IMR-90 (cell line): ENCODE measurements at regions not wholly inside any gene's neighbourhood (a gene's known extent, or its start where the extent isn't known, plus 50 kb on each side); places are given as distances from the start of the nearest gene placed in this dataset.

Source experiments
- ATAC-seq: fragments of 200-7000 bp; cut with Tn5 transposase; 2 replicates; pipeline ENCODE4 v1.9.1; 2020; ENCODE audit warnings: low read depth, mild to moderate bottlenecking, moderate library complexity
- BruUV-seq: library from RNA; stranded (reverse); fragments of 400-500 nt; replicated peaks from 2 replicates; lab custom pipeline; 2021; lab: Mats Ljungman, UMichigan
- CTCF ChIA-PET: fragments of 300-600 bp; formaldehyde crosslinking; extraction: SDS; loops from one replicate; lab custom pipeline; 2021; ENCODE audit warnings: antibody characterized with exemption; lab: Yijun Ruan, JAX
- POLR2A ChIA-PET: fragments of 300-600 bp; sonication (Branson Sonifier 250); formaldehyde crosslinking; loops from one replicate; lab custom pipeline; 2022; ENCODE audit warnings: antibody characterized with exemption; ENCODE audit not compliant: unreplicated experiment; lab: Charles Lee
- DNase-seq: peaks from one replicate; pipeline ENCODE4 v3.0.0; 2013
- H2AFZ ChIP-seq: replicated peaks from 2 replicates; pipeline ENCODE3; 2013; ENCODE audit warnings: low read length, mild to moderate bottlenecking; ENCODE audit not compliant: poor library complexity
- H2AK5ac ChIP-seq: 2 replicates; pipeline ENCODE4 v1.6.1; 2013; ENCODE audit warnings: low read depth, low read length, inconsistent platforms
- H2AK9ac ChIP-seq: replicated peaks from 2 replicates; pipeline ENCODE3; 2013; ENCODE audit warnings: mild to moderate bottlenecking, low read depth, low read length, moderate library complexity; ENCODE audit not compliant: poor library complexity
- H2BK120ac ChIP-seq: 2 replicates; pipeline ENCODE4 v1.6.1; 2013; ENCODE audit warnings: low read depth, low read length, inconsistent platforms
- H2BK15ac ChIP-seq: 3 replicates; pipeline ENCODE4 v1.6.1; 2013; ENCODE audit warnings: low read depth, low read length, inconsistent platforms
- H2BK20ac ChIP-seq: 2 replicates; pipeline ENCODE4 v1.6.1; 2013; ENCODE audit warnings: low read depth, mild to moderate bottlenecking, inconsistent platforms, low read length, moderate library complexity
- H2BK5ac ChIP-seq: 2 replicates; pipeline ENCODE4 v1.6.1; 2013; ENCODE audit warnings: mild to moderate bottlenecking, low read depth, low read length, inconsistent platforms; ENCODE audit not compliant: poor library complexity, severe bottlenecking
- H3K14ac ChIP-seq: replicated peaks from 2 replicates; pipeline ENCODE4 v1.6.1; 2013; ENCODE audit warnings: low read depth, low read length, inconsistent platforms
- H3K18ac ChIP-seq: 2 replicates; pipeline ENCODE4 v1.6.1; 2013; ENCODE audit warnings: low read depth, low read length, control low read depth
- H3K23ac ChIP-seq: 2 replicates; pipeline ENCODE4 v1.6.1; 2013; ENCODE audit warnings: low read depth, low read length, inconsistent platforms
- H3K27ac ChIP-seq: 2 replicates; pipeline ENCODE4 v1.5.1; 2013; ENCODE audit warnings: mild to moderate bottlenecking, control low read depth, low read length; ENCODE audit not compliant: insufficient read depth
- H3K27me3 ChIP-seq: 2 replicates; pipeline ENCODE4 v1.6.1; 2013; ENCODE audit warnings: low read length; ENCODE audit not compliant: control insufficient read depth, insufficient read depth
- H3K36me3 ChIP-seq: 2 replicates; pipeline ENCODE4 v1.6.1; 2013; ENCODE audit warnings: low read length, mixed read lengths; ENCODE audit not compliant: control insufficient read depth, insufficient read depth
- H3K4ac ChIP-seq: 2 replicates; pipeline ENCODE4 v1.6.1; 2013; ENCODE audit warnings: low read depth, low read length, inconsistent platforms
- H3K4me1 ChIP-seq: 2 replicates; pipeline ENCODE4 v1.6.1; 2013; ENCODE audit warnings: low read length, mixed read lengths; ENCODE audit not compliant: control insufficient read depth, insufficient read depth
- H3K4me2 ChIP-seq: 2 replicates; pipeline ENCODE4 v1.6.1; 2013; ENCODE audit warnings: low read depth, mild to moderate bottlenecking, control low read depth, low read length, moderate library complexity
- H3K4me3 ChIP-seq: 2 replicates; pipeline ENCODE4 v1.5.1; 2013; ENCODE audit warnings: low read depth, mild to moderate bottlenecking, control low read depth, low read length, moderate library complexity; ENCODE audit not compliant: insufficient read depth
- H3K56ac ChIP-seq: 2 replicates; pipeline ENCODE4 v1.6.1; 2013; ENCODE audit warnings: low read length, inconsistent platforms; ENCODE audit not compliant: insufficient read depth; ENCODE audit errors: extremely low read depth
- H3K79me1 ChIP-seq, 2 experiments: 2 replicates each; pipeline ENCODE4 v1.6.1; 2013; ENCODE audit warnings: low read length in 2 of 2, inconsistent platforms in 1 of 2, low read depth in 1 of 2
- H3K9ac ChIP-seq: 2 replicates; pipeline ENCODE4 v1.6.1; 2013; ENCODE audit warnings: low read depth, low read length, control low read depth
- H3K9me1 ChIP-seq: 2 replicates; pipeline ENCODE4 v1.6.1; 2013; ENCODE audit warnings: low read length, inconsistent platforms; ENCODE audit not compliant: insufficient read depth
- H3K9me3 ChIP-seq: 2 replicates; pipeline ENCODE4 v1.6.1; 2013; ENCODE audit warnings: low read length; ENCODE audit not compliant: control insufficient read depth, insufficient read depth
- H4K20me1 ChIP-seq: 2 replicates; pipeline ENCODE4 v1.6.1; 2013; ENCODE audit warnings: low read length, inconsistent platforms; ENCODE audit not compliant: insufficient read depth
- H4K5ac ChIP-seq: 2 replicates; pipeline ENCODE4 v1.6.1; 2013; ENCODE audit warnings: mild to moderate bottlenecking, low read depth, low read length, control low read depth
- H4K8ac ChIP-seq, 2 experiments: 2 replicates each; pipeline ENCODE4 v1.6.1; 2013; ENCODE audit warnings: low read depth in 2 of 2, low read length in 2 of 2, control low read depth in 1 of 2, inconsistent platforms in 1 of 2
- H4K91ac ChIP-seq: 2 replicates; pipeline ENCODE4 v1.6.1; 2013; ENCODE audit warnings: low read depth, low read length, inconsistent platforms; ENCODE audit not compliant: insufficient read depth
- MAZ ChIP-seq: IDR thresholded peaks from 2 replicates; pipeline ENCODE4 v1.6.1; 2012; ENCODE audit warnings: low read depth, mild to moderate bottlenecking, low read length, improper control_type of control experiment, moderate library complexity, borderline replicate concordance
- WGBS, 2 experiments: methylation state at CpG; one replicate each; pipeline versions ENCODE4 v1.1.5 to v1.1.7; 2013; ENCODE audit warnings: missing lambda C conversion rate in 2 of 2; ENCODE audit not compliant: insufficient read length in 1 of 2; ENCODE audit errors: extremely low coverage in 2 of 2; 5-methylcytosine and 5-hydroxymethylcytosine counted together
- dilution Hi-C: fragments of 300-500 bp; cut with HindIII; formaldehyde crosslinking; loops from one replicate; pipeline ENCODE4 v1.14.3; 2018; ENCODE audit warnings: low sequenced_read_pairs; ENCODE audit not compliant: unreplicated experiment
- in situ Hi-C: fragments of 300-500 bp; cut with MboI; formaldehyde crosslinking; loops from 3 replicates; pipeline ENCODE4 v1.14.3; 2019; ENCODE audit warnings: low sequenced_read_pairs, inconsistent platforms, mixed read lengths
- intact Hi-C: fragments of 100-400 bp; cut with micrococcal nuclease; formaldehyde crosslinking; loops from 2 replicates; pipeline ENCODE4 v1.10.0; 2022

GRCh38 chr12:91901381-91902074, 244.1 kb downstream of the BTG1 start:
- CTCF ChIA-PET: interaction anchor here (0.6 to 1.0 kb wide), 2 partner anchors 15 to 665 kb away, joined by 3 to 6 read pairs; no protein-coding TSS in a partner anchor
- no peak overlapping the region for H3K4me3 ChIP-seq
- H3K23ac ChIP-seq: no peak overlapping the region
- no peak overlapping the region for H3K56ac ChIP-seq
- no peaks in the 10 kb centered on the region for H4K20me1 ChIP-seq
- H2BK5ac ChIP-seq: no peak overlapping the region
- H4K5ac ChIP-seq: no peak overlapping the region
- intact Hi-C loops (no loop called here), in situ Hi-C loops (no loop called here), dilution Hi-C loops (no loop called here)
- no peak overlapping the region for H3K4ac ChIP-seq
- H4K8ac ChIP-seq: no peak overlapping the region
- WGBS, 2 experiments: no CpG with 5 or more reads among the region's 3 CpGs
- no peak for ATAC-seq
- H3K27ac ChIP-seq: no peak overlapping the region
- H3K18ac ChIP-seq: no peak overlapping the region
- H3K79me1 ChIP-seq: no peaks in the 10 kb centered on the region
- POLR2A ChIA-PET: no interaction called here
- no peak overlapping the region for H2AFZ ChIP-seq
- no peak for TF ChIP-seq MAZ
- BruUV-seq: no TSS peak
- no peaks in the 10 kb centered on the region for H3K27me3 ChIP-seq
- no peak overlapping the region for H4K91ac ChIP-seq
- H3K9me1 ChIP-seq: no peaks in the 10 kb centered on the region
- DNase-seq: no peak
- no peaks in the 10 kb centered on the region for H3K36me3 ChIP-seq
- H2BK120ac ChIP-seq: no peak overlapping the region
- no peak overlapping the region for H2BK15ac ChIP-seq
- peaks cover 7% of the 10 kb centered on the region; the same call in 1 of the 2 replicates for H3K9me3 ChIP-seq
- H2AK9ac ChIP-seq: no peak overlapping the region
- H2AK5ac ChIP-seq: no peak overlapping the region
- H2BK20ac ChIP-seq: no peak overlapping the region
- no peaks in the 10 kb centered on the region; the same call in 1 of the 2 replicates for H3K4me1 ChIP-seq
- H3K9ac ChIP-seq: no peak overlapping the region
- no peak overlapping the region for H3K4me2 ChIP-seq
- H3K14ac ChIP-seq: no peak overlapping the region
